Parathyroid adenoma (tissue), 2 donors: ENCODE measurements at regions not wholly inside any gene's neighbourhood (a gene's known extent, or its start where the extent isn't known, plus 50 kb on each side); places are given as distances from the start of the nearest gene placed in this dataset.

ENCODE experiments used
- H2AFZ ChIP-seq: fragments of 300-600 bp; sonication (generic); one replicate; pipeline ENCODE4 v1.7.0; 2017; ENCODE audit warnings: antibody characterized with exemption, mild to moderate bottlenecking
- H3K27ac ChIP-seq: fragments of 300-600 bp; sonication (generic); one replicate; pipeline ENCODE4 v1.7.0; 2017
- H3K27me3 ChIP-seq: fragments of 300-600 bp; sonication (generic); one replicate; pipeline ENCODE4 v1.7.0; 2017; ENCODE audit warnings: low read length; ENCODE audit not compliant: control insufficient read depth, insufficient read depth
- H3K36me3 ChIP-seq: fragments of 300-600 bp; sonication (generic); one replicate; pipeline ENCODE4 v1.7.0; 2017; ENCODE audit warnings: low read length; ENCODE audit not compliant: control insufficient read depth, insufficient read depth
- H3K4me1 ChIP-seq: fragments of 300-600 bp; sonication (generic); one replicate; pipeline ENCODE4 v1.7.0; 2017; ENCODE audit warnings: control low read depth
- H3K4me2 ChIP-seq: fragments of 300-600 bp; sonication (generic); one replicate; pipeline ENCODE4 v1.7.0; 2017; ENCODE audit warnings: low read length
- H3K4me3 ChIP-seq: fragments of 300-600 bp; sonication (generic); one replicate; pipeline ENCODE4 v1.7.0; 2017; ENCODE audit warnings: low read depth, low read length
- H3K79me2 ChIP-seq: fragments of 300-600 bp; sonication (generic); one replicate; pipeline ENCODE4 v1.7.0; 2017; ENCODE audit warnings: control low read depth
- H3K9ac ChIP-seq: fragments of 300-600 bp; sonication (generic); one replicate; pipeline ENCODE4 v1.7.0; 2017; ENCODE audit warnings: mild to moderate bottlenecking
- H3K9me3 ChIP-seq: fragments of 300-600 bp; sonication (generic); one replicate; pipeline ENCODE4 v1.7.0; 2017; ENCODE audit warnings: low read length; ENCODE audit not compliant: control insufficient read depth
- CTCF ChIP-seq: fragments of 300-600 bp; sonication (generic); IDR thresholded peaks from one replicate; pipeline ENCODE4 v1.7.0; 2017; ENCODE audit warnings: antibody characterized with exemption, mild to moderate bottlenecking
- donor health status: primary hyperparathyroidism.

- H3K9ac ChIP-seq, result no peak overlapping the region
- H3K4me1 ChIP-seq, result no peaks in the 10 kb centered on the region
- H3K36me3 ChIP-seq, result no peaks in the 10 kb centered on the region
- no peak overlapping the region for H2AFZ ChIP-seq
- H3K79me2 ChIP-seq, result no peaks in the 10 kb centered on the region
- no peaks in the 10 kb centered on the region for H3K9me3 ChIP-seq
- H3K27ac ChIP-seq, result no peak overlapping the region
- H3K4me2 ChIP-seq, result no peak overlapping the region
- TF ChIP-seq CTCF, result no peak
- no peaks in the 10 kb centered on the region for H3K27me3 ChIP-seq
- H3K4me3 ChIP-seq, result no peak overlapping the region
Observed at GRCh38 chr7:16025696-16026095, 339.2 kb upstream of the MEOX2 start.

DNA sequence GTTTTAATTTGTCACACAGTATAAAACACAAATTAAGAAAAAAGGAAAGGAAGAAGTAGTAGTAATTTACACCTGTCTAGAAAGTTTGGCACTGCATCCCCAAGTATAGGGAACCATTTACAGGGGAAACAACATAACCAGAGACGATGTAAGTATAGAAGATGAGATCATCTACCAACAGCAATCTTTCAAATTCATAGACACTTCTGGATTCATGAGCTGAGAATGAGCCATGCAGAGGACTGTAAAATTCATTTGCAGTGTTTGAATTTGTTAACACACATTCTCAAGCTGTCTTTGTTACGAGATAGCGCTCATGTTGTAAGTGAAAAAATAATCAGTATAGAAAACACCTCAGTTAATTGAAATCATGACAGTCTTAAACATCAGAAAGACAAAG lies 337.0 kb upstream of the MEOX2 start:
- Histone ChIP-seq H2AFZ (no peak overlapping the region), H3K9ac (no peak overlapping the region), H3K4me3 (no peak overlapping the region), H3K9me3 (no peaks in the 10 kb centered on the region), H3K27me3 (no peaks in the 10 kb centered on the region), H3K79me2 (no peaks in the 10 kb centered on the region), H3K27ac (no peak overlapping the region), H3K4me2 (no peak overlapping the region), H3K36me3 (no peaks in the 10 kb centered on the region), H3K4me1 (no peaks in the 10 kb centered on the region)
- no peak for TF ChIP-seq CTCF

DNA sequence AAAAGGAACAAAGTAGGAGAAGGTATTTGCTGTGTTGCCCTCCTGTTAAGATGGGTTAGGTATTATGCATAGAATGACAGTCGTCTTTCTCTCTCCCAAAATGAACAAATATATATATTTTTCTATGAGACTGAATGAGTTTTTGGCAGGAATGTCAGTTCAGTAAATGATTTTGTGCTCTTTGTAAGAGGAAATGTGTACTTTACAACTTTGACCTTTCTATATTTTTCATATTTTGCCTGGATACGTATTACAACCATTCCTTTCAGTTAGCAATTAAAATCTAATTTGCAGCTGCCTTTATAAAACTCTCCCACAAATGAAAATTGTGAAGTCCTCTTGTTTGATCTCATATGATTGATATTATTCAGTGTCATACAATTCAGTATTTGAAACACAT lies 336.6 kb upstream of the MEOX2 start:
- Histone ChIP-seq H3K4me2 (no peak overlapping the region), H3K36me3 (no peaks in the 10 kb centered on the region), H2AFZ (no peak overlapping the region), H3K79me2 (no peaks in the 10 kb centered on the region), H3K27ac (no peak overlapping the region), H3K4me1 (no peaks in the 10 kb centered on the region), H3K27me3 (no peaks in the 10 kb centered on the region), H3K9ac (no peak overlapping the region), H3K4me3 (no peak overlapping the region), H3K9me3 (no peaks in the 10 kb centered on the region)
- no peak for TF ChIP-seq CTCF

- TF ChIP-seq CTCF, result no peak
- Histone ChIP-seq H3K36me3 (no peaks in the 10 kb centered on the region), H3K4me3 (no peak overlapping the region)
Observed at GRCh38 chr7:16021851-16022250, 335.4 kb upstream of the MEOX2 start.

DNA sequence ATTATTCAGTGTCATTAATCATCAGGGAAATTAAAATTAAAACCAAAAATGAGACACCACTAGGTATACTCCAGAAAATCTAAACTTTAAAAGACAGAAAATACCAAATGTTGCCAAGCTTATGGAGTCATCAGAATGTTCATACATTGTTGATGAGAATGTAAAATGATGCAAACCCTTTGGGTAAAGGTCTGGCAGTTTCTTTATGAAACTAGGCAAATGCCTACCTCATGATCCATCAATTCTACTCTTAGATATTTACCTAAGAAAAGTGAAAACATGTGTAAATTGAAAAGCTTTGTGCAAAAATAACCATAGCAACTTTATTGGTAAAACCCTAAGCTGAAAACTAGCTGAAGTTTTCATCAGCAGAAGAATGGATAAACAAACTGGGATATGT lies 329.5 kb upstream of the MEOX2 start:
- Histone ChIP-seq H3K9ac (no peak overlapping the region), H3K27me3 (no peaks in the 10 kb centered on the region), H3K4me2 (no peak overlapping the region), H3K79me2 (no peaks in the 10 kb centered on the region), H2AFZ (no peak overlapping the region), H3K9me3 (no peaks in the 10 kb centered on the region), H3K4me3 (no peak overlapping the region), H3K4me1 (no peaks in the 10 kb centered on the region), H3K36me3 (no peaks in the 10 kb centered on the region), H3K27ac (no peak overlapping the region)
- no peak for TF ChIP-seq CTCF

More at GRCh38 chr7:16021851-16022250, 335.4 kb upstream of the MEOX2 start:
- Histone ChIP-seq H3K79me2 (no peaks in the 10 kb centered on the region), H3K4me1 (no peaks in the 10 kb centered on the region), H3K27ac (no peak overlapping the region), H3K9ac (no peak overlapping the region), H3K9me3 (no peaks in the 10 kb centered on the region), H3K27me3 (no peaks in the 10 kb centered on the region), H2AFZ (no peak overlapping the region), H3K4me2 (no peak overlapping the region)
